ENCODE measurements at regions not wholly inside any gene's neighbourhood (a gene's known extent, or its start where the extent isn't known, plus 50 kb on each side); places are given as distances from the start of the nearest gene placed in this dataset.
"Not testable (repeated sequence)": the region's sequence is repeated elsewhere in the genome, so short reads cannot be mapped to it uniquely, and the experiment has no call there.

DNA sequence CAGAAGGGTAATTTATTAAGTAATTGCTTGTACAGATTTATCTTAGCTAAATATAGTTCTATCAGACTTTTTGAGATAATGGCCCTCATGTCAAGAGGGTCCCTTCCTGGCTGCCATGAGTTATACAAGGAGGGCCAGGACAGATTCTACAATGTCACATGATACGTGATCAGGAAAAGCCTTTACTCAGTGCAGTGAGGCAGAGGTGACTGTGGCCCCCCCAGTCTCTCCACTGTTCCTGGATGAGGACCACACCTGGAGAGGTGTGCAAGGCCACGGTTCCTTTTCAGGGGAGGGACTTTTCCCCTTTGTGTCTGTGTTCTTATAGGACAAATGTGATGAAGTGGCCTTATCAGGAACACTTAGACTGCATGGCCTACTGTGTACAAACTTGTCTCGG is 54.3 kb upstream of the LRCH1 start:
- DNase-seq, result no peak

GRCh38 chr13:46496086-46496485 is 56.9 kb upstream of the LRCH1 start:
- peak in 1 of 14 donors; percentile 48 for DNase-seq

DNA sequence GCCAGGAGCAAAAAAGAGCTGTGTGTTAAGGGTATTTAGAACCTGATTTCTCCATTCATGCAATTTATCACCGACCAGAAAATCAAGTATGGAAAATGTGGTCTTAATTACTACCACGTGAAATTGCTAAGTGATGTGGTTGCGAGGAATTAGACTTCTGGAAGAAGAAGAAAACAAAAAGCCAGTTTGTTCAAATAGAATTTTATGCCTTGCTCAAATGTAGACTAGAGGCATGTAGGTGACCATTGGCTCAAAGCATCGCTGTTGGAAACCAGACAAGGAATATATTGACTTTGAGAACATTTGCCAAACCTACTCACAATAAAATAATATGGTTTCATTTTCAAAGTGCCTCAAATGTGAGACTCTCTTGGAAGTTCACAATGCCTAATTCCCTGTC is 57.3 kb upstream of the LRCH1 start:
- no peak for DNase-seq

DNA sequence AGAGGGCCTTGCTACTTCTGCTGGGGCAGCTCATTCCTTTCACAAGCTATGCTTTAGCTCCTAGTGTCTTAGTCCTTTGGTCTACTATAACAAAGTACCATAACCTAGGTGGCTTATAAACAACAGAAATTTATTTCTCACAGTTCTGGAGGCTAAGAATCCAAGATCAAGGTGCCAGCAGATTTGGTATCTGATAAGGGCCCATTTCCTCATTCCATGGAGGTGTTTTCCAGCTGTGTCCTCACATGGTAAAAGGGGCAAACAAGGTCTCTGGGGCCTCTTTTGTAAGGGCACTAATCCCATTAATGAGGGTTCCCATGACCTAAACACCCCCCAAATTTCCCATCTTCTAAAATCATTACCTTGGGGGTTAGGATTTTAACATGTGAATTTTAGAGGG is 57.9 kb upstream of the LRCH1 start:
- no peak for DNase-seq

- peak in 2 of 14 donors; percentile 1 to 27 for DNase-seq
Observed at GRCh38 chr13:46492946-46493345, 60.0 kb upstream of the LRCH1 start.

- DNase-seq, result no peak
Observed at GRCh38 chr13:46491641-46492040, 61.3 kb upstream of the LRCH1 start.

- DNase-seq, result not testable (repeated sequence)
Observed at GRCh38 chr13:46490713-46491112, 62.3 kb upstream of the LRCH1 start.

DNA sequence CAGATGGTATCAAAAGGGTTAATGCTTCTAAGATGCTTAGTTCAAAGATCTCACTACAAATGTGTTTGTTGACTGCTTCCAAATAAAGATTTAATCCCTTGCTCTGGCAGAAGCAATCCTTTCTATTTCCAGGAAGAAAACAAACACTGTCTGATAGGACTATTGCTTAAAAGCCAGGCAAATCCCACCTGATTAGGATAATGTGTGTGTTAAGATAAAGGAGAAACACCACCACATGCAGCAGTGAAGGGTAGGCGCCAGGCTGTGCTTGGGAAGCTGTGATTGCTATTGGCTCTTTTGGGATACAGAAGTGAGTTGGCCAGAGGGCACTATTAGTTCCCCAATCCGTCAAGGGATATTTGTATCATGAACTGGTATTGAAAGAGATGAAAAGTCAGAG is 62.8 kb upstream of the LRCH1 start:
- DNase-seq, result no peak

DNA sequence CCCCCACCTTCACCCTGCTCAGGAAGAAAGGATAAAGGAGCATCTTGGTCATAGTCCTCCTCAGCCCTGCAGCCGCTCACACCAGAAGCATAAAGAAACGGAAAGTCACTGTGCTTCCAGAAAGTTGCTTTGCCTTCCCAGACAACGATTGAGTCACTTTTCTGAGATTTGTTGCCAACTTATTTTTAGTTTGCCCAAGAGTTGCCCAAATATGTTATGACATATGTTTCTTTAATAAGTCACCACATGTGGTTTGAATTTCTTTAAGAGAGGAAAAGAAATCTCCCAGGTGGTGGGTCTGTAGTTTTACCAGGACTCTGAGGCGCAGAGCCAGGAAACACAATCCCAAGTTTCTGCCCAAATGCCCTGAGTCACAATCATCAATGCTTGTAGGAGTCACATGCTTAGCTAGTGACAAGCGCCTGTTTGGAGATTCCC is 63.4 kb upstream of the LRCH1 start:
- no peak for DNase-seq

- no peak for DNase-seq
Observed at GRCh38 chr13:46487748-46488147, 65.2 kb upstream of the LRCH1 start.

- no peak for DNase-seq
Observed at GRCh38 chr13:46486270-46486669, 66.7 kb upstream of the LRCH1 start.

- no peak for DNase-seq
Observed at GRCh38 chr13:46484561-46484960, 68.4 kb upstream of the LRCH1 start.

DNA sequence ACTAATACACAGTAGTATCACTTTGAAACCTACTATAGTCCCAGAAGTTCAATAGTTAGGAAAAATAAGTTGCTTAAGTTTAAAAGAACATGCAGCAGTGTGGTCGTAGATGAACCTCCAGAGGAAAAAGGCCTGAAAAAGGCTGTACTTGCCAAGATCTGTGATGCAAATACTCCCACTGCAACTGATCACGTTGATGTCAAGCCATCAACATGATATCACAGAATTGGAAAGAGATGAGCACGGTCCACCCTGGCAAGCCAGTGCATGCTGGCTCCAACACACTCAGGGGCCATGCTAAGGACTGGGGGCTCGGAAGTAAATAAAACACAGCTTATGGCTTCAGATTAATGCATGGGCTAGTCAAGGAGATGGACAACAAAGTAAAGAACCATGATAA is 71.8 kb upstream of the LRCH1 start:
- DNase-seq, result no peak

GRCh38 chr13:46480131-46480530 is 72.8 kb upstream of the LRCH1 start:
- no peak for DNase-seq

- no peak for DNase-seq
Observed at GRCh38 chr13:46479691-46480090, 73.3 kb upstream of the LRCH1 start.

- no peak for DNase-seq
Observed at GRCh38 chr13:46479283-46479682, 73.7 kb upstream of the LRCH1 start.

GRCh38 chr13:46478651-46479050 is 74.3 kb upstream of the LRCH1 start:
- DNase-seq, result no peak

DNA sequence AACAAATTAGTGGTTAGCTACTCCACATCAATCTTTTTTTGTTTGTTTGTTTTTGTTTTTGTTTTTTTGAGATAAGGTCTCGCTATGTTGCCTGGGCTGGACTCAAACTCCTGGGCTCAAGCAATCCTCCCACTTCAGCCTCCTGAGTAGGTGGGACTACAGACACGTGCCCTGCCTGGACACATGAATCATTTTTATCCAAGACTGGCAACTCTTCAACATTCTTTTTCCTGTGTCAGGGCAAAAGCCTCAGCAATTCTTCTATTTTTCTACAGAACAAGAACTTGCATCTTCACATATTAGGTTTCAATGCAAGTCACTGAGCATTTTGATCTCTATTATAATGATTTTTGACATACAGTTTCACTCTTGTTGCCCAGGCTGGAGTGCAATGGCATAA is 76.8 kb upstream of the LRCH1 start:
- DNase-seq, result no peak

DNA sequence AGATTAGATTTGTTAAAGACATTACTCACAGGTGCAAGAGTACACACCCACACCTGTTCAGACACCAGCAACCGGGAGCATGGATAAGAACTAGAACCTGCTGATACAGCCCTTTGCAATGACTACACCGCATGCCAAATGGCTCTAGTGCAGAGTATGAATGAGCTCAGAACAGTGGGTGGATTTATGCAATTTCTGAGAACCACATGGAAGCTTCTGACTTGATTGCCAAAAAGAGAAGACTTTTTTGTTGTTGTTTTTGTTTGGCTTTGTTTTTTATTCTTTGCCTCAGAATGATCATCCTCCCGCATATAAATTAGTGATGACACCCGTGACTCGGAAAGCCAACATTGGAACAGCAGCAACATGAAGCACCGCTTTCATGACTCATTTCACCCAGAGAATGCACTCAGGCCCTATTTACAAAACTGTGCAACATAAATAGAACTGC is 77.4 kb upstream of the LRCH1 start:
- DNase-seq, result peak in 3 of 14 donors; percentile 6 to 25 (median 19)

GRCh38 chr13:46473806-46474205 is 79.2 kb upstream of the LRCH1 start:
- DNase-seq, result no peak

DNA sequence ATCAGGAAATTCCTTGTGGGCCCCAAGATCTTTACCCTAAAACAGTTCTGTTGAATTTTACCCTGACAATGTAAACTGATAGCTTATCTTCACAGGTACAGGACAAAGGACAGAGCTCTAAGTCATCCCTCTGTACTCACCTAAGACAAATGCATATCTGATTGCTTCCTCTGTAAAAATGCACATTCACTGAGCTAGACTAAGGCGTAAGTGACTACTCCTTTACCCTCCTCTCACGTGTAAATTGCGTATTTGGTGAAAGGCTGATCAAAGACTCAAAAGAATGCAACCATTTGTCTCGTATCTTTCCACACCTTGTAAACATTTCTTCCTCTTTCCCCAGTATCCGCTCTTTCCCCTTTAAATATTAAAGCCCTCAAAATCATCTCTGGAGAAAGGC is 80.6 kb upstream of the LRCH1 start:
- no peak for DNase-seq

DNA sequence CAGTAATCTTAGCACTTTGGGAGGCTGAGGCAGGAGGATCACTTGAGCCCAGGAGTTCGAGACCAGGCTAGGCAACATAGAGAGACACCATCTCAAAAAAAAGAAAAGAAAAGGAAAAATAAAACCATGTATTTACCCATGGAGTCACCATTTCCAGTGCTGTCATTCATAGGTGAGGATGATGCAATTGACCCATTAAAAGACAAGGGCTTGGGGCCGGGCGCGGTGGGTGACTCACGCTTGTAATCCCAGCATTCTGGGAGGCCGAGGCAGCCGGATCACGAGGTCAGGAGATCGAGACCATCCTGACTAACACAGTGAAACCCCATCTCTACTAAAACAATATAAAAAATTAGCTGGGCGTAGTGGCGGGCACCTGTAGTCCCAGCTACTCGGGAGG is 82.6 kb upstream of the RUBCNL start:
- DNase-seq, result not testable (repeated sequence)

GRCh38 chr13:46468570-46469463 is 81.8 kb upstream of the RUBCNL start:
- DNase-seq, result no peak

- DNase-seq, result not testable (repeated sequence)
Observed at GRCh38 chr13:46467694-46468093, 80.6 kb upstream of the RUBCNL start.
